GM23248 (cell line): ENCODE measurements at regions not wholly inside any gene's neighbourhood (a gene's known extent, or its start where the extent isn't known, plus 50 kb on each side); places are given as distances from the start of the nearest gene placed in this dataset.

Source experiments
- EZH2 ChIP-seq: fragments of 200-600 bp; sonication (generic); IDR thresholded peaks from 2 replicates; pipeline ENCODE4 v1.6.1; 2018; ENCODE audit warnings: antibody characterized with exemption, mild to moderate bottlenecking; ENCODE audit not compliant: insufficient read depth, poor library complexity, severe bottlenecking
- EZH2phosphoT487 ChIP-seq: fragments of 200-600 bp; sonication (generic); IDR thresholded peaks from 2 replicates; pipeline ENCODE4 v1.6.1; 2018; ENCODE audit warnings: antibody characterized with exemption, moderate library complexity, mild to moderate bottlenecking, low read depth; ENCODE audit not compliant: insufficient read depth

DNA sequence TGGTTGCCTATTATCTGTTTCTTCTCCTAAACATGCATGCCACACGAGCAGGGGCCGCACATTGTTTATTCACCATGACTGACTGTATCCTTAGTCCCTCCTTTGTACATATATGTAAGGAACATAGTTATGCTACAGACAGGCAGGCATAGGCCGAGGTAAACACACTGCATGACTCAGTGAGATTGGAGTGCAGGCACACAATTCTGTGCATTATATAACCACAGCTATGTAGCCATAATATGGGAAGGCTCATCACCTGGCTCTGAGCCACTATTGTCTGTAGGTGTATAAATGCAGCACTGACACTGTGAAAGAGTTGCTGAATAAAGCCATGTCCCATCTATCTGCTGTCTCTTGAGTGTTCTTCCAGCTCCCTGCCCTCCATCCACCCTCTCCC is 431.6 kb downstream of the IDS start:
- TF ChIP-seq EZH2phosphoT487 (no peak), EZH2 (no peak)
